Tibial nerve (tissue), 4 donors: ENCODE measurements at regions not wholly inside any gene's neighbourhood (a gene's known extent, or its start where the extent isn't known, plus 50 kb on each side); places are given as distances from the start of the nearest gene placed in this dataset.

Experiments
- DNase-seq, 2 donors: peaks; one replicate each; pipeline ENCODE4 v3.0.0-alpha.2; 2019; ENCODE audit warnings: low spot score in 2 of 2
- H3K27ac ChIP-seq, 4 donors: fragments of 200-600 bp; sonication (generic) in 3 of 4; one replicate each; pipeline ENCODE4 v1.5.1; 2017 to 2019; ENCODE audit warnings: mild to moderate bottlenecking in 1 of 4
- H3K27me3 ChIP-seq, 2 donors: fragments of 200-600 bp; sonication (generic) in 1 of 2; one replicate each; pipeline versions ENCODE4 v1.5.1 to v1.6.0; 2017 to 2019
- H3K36me3 ChIP-seq, 3 donors: fragments of 200-600 bp; sonication (generic); one replicate each; pipeline ENCODE4 v1.5.1; 2018 to 2019
- H3K4me1 ChIP-seq, 4 donors: fragments of 200-600 bp; sonication (generic) in 3 of 4; one replicate each; pipeline ENCODE4 v1.5.1; 2017 to 2019
- H3K4me3 ChIP-seq, 4 donors: fragments of 200-600 bp; sonication (generic) in 3 of 4; one replicate each; pipeline ENCODE4 v1.5.1; 2017 to 2019; ENCODE audit warnings: mild to moderate bottlenecking in 1 of 4, moderate library complexity in 1 of 4
- H3K9me3 ChIP-seq, 4 donors: fragments of 200-600 bp; sonication (generic) in 3 of 4; one replicate each; pipeline ENCODE4 v1.5.1; 2017 to 2019
- EP300 ChIP-seq, 2 donors: sonication (generic); formaldehyde crosslinking; IDR thresholded peaks; one replicate each; pipeline ENCODE4 v1.6.1; 2017; ENCODE audit warnings: antibody characterized with exemption in 2 of 2, mild to moderate bottlenecking in 1 of 2
- POLR2A ChIP-seq, 2 donors: fragments of 450-650 bp; IDR thresholded peaks; one replicate each; pipeline ENCODE4 v1.6.1; 2017; ENCODE audit warnings: antibody characterized with exemption in 2 of 2, mild to moderate bottlenecking in 2 of 2, moderate library complexity in 2 of 2
- WGBS, 2 donors: methylation state at CpG; one replicate each; pipeline ENCODE4 v1.1.5; 2018; 5-methylcytosine and 5-hydroxymethylcytosine counted together
- TF ChIP-seq, protein P1 (sequence below), 5 experiments: fragments of 200-600 bp in 3 of 5; fragments of 450-650 bp in 2 of 5; sonication (generic) in 3 of 5; IDR thresholded peaks; one replicate each; pipeline ENCODE4 v1.5.1; 2016 to 2019; ENCODE audit warnings: antibody characterized with exemption in 5 of 5, mild to moderate bottlenecking in 3 of 5, moderate library complexity in 2 of 5

DNA sequence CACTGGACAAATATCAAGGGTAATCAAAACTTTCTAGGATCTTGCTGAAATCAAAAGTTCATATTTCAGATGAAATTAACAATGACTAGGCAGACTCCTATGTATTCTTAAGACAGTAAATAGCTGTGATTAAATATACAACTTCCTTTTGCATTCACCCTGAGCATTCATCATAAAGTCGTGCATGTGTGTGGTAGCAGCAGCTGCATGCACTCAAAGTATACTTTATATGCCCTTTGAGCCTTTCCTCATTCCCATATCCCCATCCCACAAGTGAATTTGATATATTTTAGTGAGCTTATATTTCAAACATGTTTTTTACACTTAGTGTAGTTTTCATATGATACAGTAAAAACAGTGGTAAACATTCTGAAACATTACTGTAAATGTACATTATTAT, 959.0 kb downstream of the C4orf33 start:
- Histone ChIP-seq H3K4me3 (no peak overlapping the region), H3K9me3 (no peaks in the 10 kb centered on the region), H3K4me1 (no peaks in the 10 kb centered on the region), H3K27ac (no peak overlapping the region), H3K36me3 (no peaks in the 10 kb centered on the region), H3K27me3 (no peaks in the 10 kb centered on the region)
- DNase-seq, result no peak
- TF ChIP-seq EP300 (IDR thresholded peaks at IDR 0.05) (no peak), POLR2A (IDR thresholded peaks at IDR 0.05) (no peak)
- TF ChIP-seq, protein P1, sequence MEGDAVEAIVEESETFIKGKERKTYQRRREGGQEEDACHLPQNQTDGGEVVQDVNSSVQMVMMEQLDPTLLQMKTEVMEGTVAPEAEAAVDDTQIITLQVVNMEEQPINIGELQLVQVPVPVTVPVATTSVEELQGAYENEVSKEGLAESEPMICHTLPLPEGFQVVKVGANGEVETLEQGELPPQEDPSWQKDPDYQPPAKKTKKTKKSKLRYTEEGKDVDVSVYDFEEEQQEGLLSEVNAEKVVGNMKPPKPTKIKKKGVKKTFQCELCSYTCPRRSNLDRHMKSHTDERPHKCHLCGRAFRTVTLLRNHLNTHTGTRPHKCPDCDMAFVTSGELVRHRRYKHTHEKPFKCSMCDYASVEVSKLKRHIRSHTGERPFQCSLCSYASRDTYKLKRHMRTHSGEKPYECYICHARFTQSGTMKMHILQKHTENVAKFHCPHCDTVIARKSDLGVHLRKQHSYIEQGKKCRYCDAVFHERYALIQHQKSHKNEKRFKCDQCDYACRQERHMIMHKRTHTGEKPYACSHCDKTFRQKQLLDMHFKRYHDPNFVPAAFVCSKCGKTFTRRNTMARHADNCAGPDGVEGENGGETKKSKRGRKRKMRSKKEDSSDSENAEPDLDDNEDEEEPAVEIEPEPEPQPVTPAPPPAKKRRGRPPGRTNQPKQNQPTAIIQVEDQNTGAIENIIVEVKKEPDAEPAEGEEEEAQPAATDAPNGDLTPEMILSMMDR (IDR thresholded peaks at IDR 0.05), result no peak
- WGBS, 2 donors, result 46 to 54% methylated on average over 1 of the region's 1 CpG

DNA sequence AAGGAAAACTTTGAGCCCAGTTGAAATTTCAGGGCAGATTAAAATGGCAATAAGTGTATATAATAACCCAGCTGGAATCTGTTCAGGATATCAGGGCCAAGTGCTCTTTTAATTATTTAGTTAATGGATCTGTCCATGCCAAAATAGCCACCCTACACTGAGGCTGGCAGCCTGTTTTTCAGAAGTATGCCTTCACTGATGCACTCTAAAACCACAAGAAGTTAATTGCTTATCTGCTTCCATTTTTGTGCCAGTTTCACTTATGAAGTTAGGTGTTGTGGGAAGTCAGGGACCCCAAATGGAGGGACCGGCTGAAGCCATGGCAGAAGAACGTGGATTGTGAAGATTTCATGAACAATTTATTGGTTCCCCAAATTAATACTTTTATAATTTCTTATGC, 960.3 kb downstream of the C4orf33 start:
- no peaks in the 10 kb centered on the region for H3K36me3 ChIP-seq
- DNase-seq, result no peak
- H3K27me3 ChIP-seq, result no peaks in the 10 kb centered on the region
- H3K9me3 ChIP-seq, result no peaks in the 10 kb centered on the region
- H3K4me3 ChIP-seq, result no peak overlapping the region
- H3K4me1 ChIP-seq, result no peaks in the 10 kb centered on the region
- TF ChIP-seq POLR2A (IDR thresholded peaks at IDR 0.05), result no peak
- 95 to 98% methylated on average over 2 of the region's 2 CpGs for WGBS, 2 donors
- H3K27ac ChIP-seq, result no peak overlapping the region

DNA sequence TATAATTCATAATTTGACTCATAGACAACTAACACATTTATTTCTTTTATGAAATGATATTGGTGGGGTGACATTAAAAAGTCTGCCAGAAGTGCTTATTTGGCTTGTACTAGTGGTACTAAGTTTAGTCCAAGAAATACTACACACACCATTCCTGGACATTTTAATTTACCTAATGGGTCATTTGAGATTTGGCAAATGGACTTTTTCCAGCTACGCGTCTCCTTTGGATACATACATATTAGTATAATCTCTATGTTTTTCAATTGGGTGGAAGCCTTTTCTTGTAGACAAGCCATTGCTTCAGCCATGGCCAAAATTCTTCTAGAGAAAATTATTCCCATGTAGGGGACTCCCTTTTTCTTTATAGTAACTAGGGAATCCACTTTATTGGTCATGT, 968.5 kb downstream of the C4orf33 start:
- Histone ChIP-seq H3K4me3 (no peak overlapping the region), H3K4me1 (no peaks in the 10 kb centered on the region), H3K9me3 (no peaks in the 10 kb centered on the region), H3K27me3 (no peaks in the 10 kb centered on the region), H3K36me3 (no peaks in the 10 kb centered on the region), H3K27ac (no peak overlapping the region)
- no peak for TF ChIP-seq EP300 (IDR thresholded peaks at IDR 0.05)
- TF ChIP-seq POLR2A (IDR thresholded peaks at IDR 0.05), result no peak
- TF ChIP-seq, protein P1 (IDR thresholded peaks at IDR 0.05), result no peak
- WGBS, 2 donors, result 70 to 91% methylated on average over 2 of the region's 2 CpGs
- DNase-seq, result no peak

DNA sequence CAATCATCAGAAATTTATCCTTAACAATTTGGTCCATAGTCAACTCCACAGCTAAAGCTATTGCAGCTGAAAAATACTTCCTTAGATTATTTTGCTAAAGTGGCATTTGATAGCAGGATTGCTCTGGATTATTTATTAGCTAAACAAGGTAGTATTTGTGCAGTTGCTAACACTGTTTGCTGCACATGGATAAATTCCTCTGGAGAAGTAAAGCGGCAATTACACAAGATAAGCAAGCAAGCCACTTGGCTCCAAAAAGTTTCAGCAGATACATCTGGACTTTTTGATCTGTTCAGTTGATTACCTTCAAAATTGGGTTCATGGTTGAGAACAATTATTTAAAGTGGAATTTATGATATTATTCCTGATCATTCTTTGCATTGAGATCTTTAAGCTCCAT, 971.5 kb downstream of the C4orf33 start:
- H3K27ac ChIP-seq, result no peak overlapping the region
- no peak for TF ChIP-seq EP300 (IDR thresholded peaks at IDR 0.05)
- H3K4me1 ChIP-seq, result no peaks in the 10 kb centered on the region
- no peaks in the 10 kb centered on the region for H3K27me3 ChIP-seq
- H3K9me3 ChIP-seq, result no peaks in the 10 kb centered on the region
- no peak for DNase-seq
- no peaks in the 10 kb centered on the region for H3K36me3 ChIP-seq
- 92 to 100% methylated on average over 1 of the region's 1 CpG for WGBS, 2 donors
- H3K4me3 ChIP-seq, result no peak overlapping the region

DNA sequence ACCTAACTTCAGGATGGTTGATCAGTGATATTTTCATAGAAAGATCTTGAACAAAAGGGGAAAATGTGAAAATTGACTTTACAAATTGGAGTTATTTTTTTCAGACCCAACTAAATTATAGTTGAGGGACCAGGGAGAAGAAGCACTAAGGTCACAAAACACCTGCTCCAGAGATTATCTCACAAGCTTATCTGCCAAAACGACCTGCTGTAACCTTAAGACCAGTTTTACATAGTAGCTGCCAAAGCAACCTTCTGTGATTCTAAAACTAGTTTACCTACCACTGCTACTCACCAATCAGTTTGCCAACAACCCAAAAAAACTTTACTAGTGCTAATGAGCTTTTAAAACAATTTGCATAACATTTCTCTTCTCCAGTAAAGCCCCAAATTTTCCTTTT, 972.1 kb downstream of the C4orf33 start:
- no peak for DNase-seq
- Histone ChIP-seq H3K4me3 (no peak overlapping the region), H3K9me3 (no peaks in the 10 kb centered on the region), H3K36me3 (no peaks in the 10 kb centered on the region), H3K27me3 (no peaks in the 10 kb centered on the region), H3K4me1 (no peaks in the 10 kb centered on the region), H3K27ac (no peak overlapping the region)
- TF ChIP-seq POLR2A (IDR thresholded peaks at IDR 0.05) (no peak), EP300 (IDR thresholded peaks at IDR 0.05) (no peak)
- TF ChIP-seq, protein P1 (IDR thresholded peaks at IDR 0.05), result no peak
- WGBS, 2 donors, result 17 to 23% methylated on average over 1 of the region's 1 CpG

DNA sequence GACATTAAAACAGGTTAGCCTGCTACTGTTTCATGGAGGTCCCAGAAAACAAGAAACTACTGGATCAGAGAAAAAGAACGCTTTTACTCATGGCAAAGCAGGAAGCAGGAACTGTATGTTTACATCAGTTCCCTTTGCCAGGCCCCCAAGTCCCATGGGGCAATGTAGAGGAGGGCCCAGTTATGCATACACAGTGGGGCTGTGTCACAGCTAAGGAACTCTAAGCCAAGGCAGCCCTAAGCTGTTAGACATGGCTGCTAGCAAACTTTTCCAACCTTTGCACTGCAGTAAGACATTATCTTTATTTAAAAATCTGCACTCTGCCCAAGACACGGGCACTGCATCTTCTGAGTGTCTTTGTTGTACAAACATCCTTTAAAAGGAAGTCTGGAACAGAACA, 975.8 kb downstream of the C4orf33 start:
- Histone ChIP-seq H3K27ac (no peak overlapping the region), H3K4me3 (no peak overlapping the region), H3K27me3 (no peaks in the 10 kb centered on the region), H3K4me1 (no peaks in the 10 kb centered on the region), H3K9me3 (no peaks in the 10 kb centered on the region), H3K36me3 (no peaks in the 10 kb centered on the region)
- WGBS, 2 donors, result 72 to 73% methylated on average over 2 of the region's 2 CpGs
- TF ChIP-seq, protein P1 (IDR thresholded peaks at IDR 0.05), result no peak
- TF ChIP-seq POLR2A (IDR thresholded peaks at IDR 0.05), result no peak
- no peak for TF ChIP-seq EP300 (IDR thresholded peaks at IDR 0.05)
- no peak for DNase-seq
